ENCODE measurements at regions not wholly inside any gene's neighbourhood (a gene's known extent, or its start where the extent isn't known, plus 50 kb on each side); places are given as distances from the start of the nearest gene placed in this dataset.

- TF ChIP-seq, protein P1, sequence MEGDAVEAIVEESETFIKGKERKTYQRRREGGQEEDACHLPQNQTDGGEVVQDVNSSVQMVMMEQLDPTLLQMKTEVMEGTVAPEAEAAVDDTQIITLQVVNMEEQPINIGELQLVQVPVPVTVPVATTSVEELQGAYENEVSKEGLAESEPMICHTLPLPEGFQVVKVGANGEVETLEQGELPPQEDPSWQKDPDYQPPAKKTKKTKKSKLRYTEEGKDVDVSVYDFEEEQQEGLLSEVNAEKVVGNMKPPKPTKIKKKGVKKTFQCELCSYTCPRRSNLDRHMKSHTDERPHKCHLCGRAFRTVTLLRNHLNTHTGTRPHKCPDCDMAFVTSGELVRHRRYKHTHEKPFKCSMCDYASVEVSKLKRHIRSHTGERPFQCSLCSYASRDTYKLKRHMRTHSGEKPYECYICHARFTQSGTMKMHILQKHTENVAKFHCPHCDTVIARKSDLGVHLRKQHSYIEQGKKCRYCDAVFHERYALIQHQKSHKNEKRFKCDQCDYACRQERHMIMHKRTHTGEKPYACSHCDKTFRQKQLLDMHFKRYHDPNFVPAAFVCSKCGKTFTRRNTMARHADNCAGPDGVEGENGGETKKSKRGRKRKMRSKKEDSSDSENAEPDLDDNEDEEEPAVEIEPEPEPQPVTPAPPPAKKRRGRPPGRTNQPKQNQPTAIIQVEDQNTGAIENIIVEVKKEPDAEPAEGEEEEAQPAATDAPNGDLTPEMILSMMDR (IDR thresholded peaks at IDR 0.05; ENCODE audit: low read depth, low read length): no peak
- TF ChIP-seq MYC (IDR thresholded peaks at IDR 0.05; ENCODE audit: low read depth, low read length): no peak
Measured at GRCh38 chr18:70459731-70460130, 170.9 kb downstream of the SOCS6 start.

All from NB4 (cell line).